T-cell (primary cell): ENCODE measurements at regions not wholly inside any gene's neighbourhood (a gene's known extent, or its start where the extent isn't known, plus 50 kb on each side); places are given as distances from the start of the nearest gene placed in this dataset.

Experiments used
- ATAC-seq, 4 experiments: fragments of 200-7000 bp in 3 of 4; fragments of 150-1000 bp in 1 of 4; cut with Tn5 transposase; replicated peaks in 1 of 4; 1 replicate in 3 of 4; 2 replicates in 1 of 4; pipeline ENCODE4 v1.10.0; 2021; ENCODE audit warnings: moderate library complexity in 3 of 4, mild to moderate bottlenecking in 2 of 4, moderate number of reproducible peaks in 1 of 4
- CTCF ChIA-PET, 2 donors: fragments of 300-600 bp; sonication (Branson Sonifier 250); formaldehyde crosslinking; loops; one replicate each; lab custom pipeline; 2022; ENCODE audit warnings: antibody characterized with exemption in 2 of 2; lab: Charles Lee
- POLR2A ChIA-PET, 2 donors: fragments of 300-600 bp; sonication (Branson Sonifier 250); formaldehyde crosslinking; loops; one replicate each; lab custom pipeline; 2022; ENCODE audit warnings: antibody characterized with exemption in 2 of 2; lab: Charles Lee
- DNase-seq, 35 experiments: peaks; one replicate each; pipeline versions ENCODE4 v3.0.0 to v3.0.0-alpha.2; 2013 to 2023
- H3K27ac ChIP-seq: one replicate; pipeline ENCODE4 v1.5.1; 2013; ENCODE audit warnings: low read length
- H3K27me3 ChIP-seq, 2 experiments: replicated peaks in 1 of 2; 1 replicate in 1 of 2; 2 replicates in 1 of 2; pipeline versions ENCODE4 v1.6.1 to v1.7.0; 2013; ENCODE audit warnings: low read length in 1 of 2, mixed read lengths in 1 of 2; ENCODE audit not compliant: control insufficient read depth in 2 of 2, insufficient read depth in 2 of 2; ENCODE audit errors: extremely low read depth in 1 of 2
- H3K36me3 ChIP-seq, 2 donors: 1 replicate in 1 of 2; 2 replicates in 1 of 2; pipeline versions ENCODE4 v1.6.1 to v1.7.0; 2013; ENCODE audit warnings: low read length in 1 of 2; ENCODE audit not compliant: control insufficient read depth in 2 of 2, insufficient read depth in 1 of 2; ENCODE audit errors: extremely low read depth in 1 of 2
- H3K4me1 ChIP-seq, 2 experiments: 1 replicate in 1 of 2; 2 replicates in 1 of 2; pipeline versions ENCODE4 v1.6.1 to v1.7.0; 2013; ENCODE audit warnings: low read length in 2 of 2, mixed read lengths in 1 of 2; ENCODE audit not compliant: insufficient read depth in 2 of 2, control insufficient read depth in 1 of 2; ENCODE audit errors: extremely low read depth in 1 of 2
- H3K4me3 ChIP-seq, 2 donors: 1 replicate in 1 of 2; 2 replicates in 1 of 2; pipeline versions ENCODE4 v1.5.1 to v1.7.0; 2013; ENCODE audit warnings: mild to moderate bottlenecking in 2 of 2, low read length in 1 of 2, moderate library complexity in 1 of 2; ENCODE audit not compliant: control insufficient read depth in 1 of 2; ENCODE audit errors: extremely low read depth in 1 of 2
- H3K9me3 ChIP-seq: 2 replicates; pipeline ENCODE4 v1.7.0; 2013
- H3K27ac Mint-ChIP-seq, 2 donors: one replicate each; pipeline ENCODE4 v1.8.0; 2020 to 2021; ENCODE audit warnings: mild to moderate bottlenecking in 2 of 2, mixed read lengths in 2 of 2
- H3K27me3 Mint-ChIP-seq, 2 donors: one replicate each; pipeline ENCODE4 v1.8.0; 2021 to 2022; ENCODE audit warnings: mixed read lengths in 2 of 2
- H3K36me3 Mint-ChIP-seq: one replicate; pipeline ENCODE4 v1.8.0; 2021; ENCODE audit warnings: mixed read lengths
- H3K4me1 Mint-ChIP-seq, 3 donors: one replicate each; pipeline ENCODE4 v1.8.0; 2020 to 2022; ENCODE audit warnings: mixed read lengths in 3 of 3, mild to moderate bottlenecking in 1 of 3
- H3K4me3 Mint-ChIP-seq, 3 donors: one replicate each; pipeline ENCODE4 v1.8.0; 2020 to 2022; ENCODE audit warnings: mild to moderate bottlenecking in 3 of 3, mixed read lengths in 3 of 3, moderate library complexity in 3 of 3
- H3K9me3 Mint-ChIP-seq, 3 donors: one replicate each; pipeline ENCODE4 v1.8.0; 2020 to 2022; ENCODE audit warnings: mixed read lengths in 3 of 3
- WGBS: methylation state at CpG from one replicate; pipeline ENCODE4 v1.1.5; 2013; ENCODE audit warnings: missing lambda C conversion rate; ENCODE audit not compliant: insufficient coverage; 5-methylcytosine and 5-hydroxymethylcytosine counted together

GRCh38 chr12:24233519-24234246 is 284.2 kb upstream of the SOX5 start:
- H3K27ac ChIP-seq = no peak overlapping the region
- Mint-ChIP-seq H3K36me3 (no peaks in the 10 kb centered on the region), H3K27ac (no peak overlapping the region), H3K27me3 (peaks cover 0 to 4% of the 10 kb centered on the region in 2 donors), H3K9me3 (no peaks in the 10 kb centered on the region), H3K4me1 (no peaks in the 10 kb centered on the region), H3K4me3 (no peak overlapping the region)
- DNase-seq (no peak), ATAC-seq (no peak)
- H3K4me3 ChIP-seq = no peak overlapping the region
- ChIA-PET CTCF (no interaction called here), POLR2A (no interaction called here)
- H3K36me3 ChIP-seq = no peaks in the 10 kb centered on the region
- no peaks in the 10 kb centered on the region for H3K9me3 ChIP-seq
- no peaks in the 10 kb centered on the region for H3K4me1 ChIP-seq
- WGBS = 63% methylated on average over 2 of the region's 7 CpGs
- H3K27me3 ChIP-seq = no peaks in the 10 kb centered on the region

GRCh38 chr12:24232531-24232930 is 283.1 kb upstream of the SOX5 start:
- H3K4me3 ChIP-seq = no peak overlapping the region
- H3K27me3 ChIP-seq = no peaks in the 10 kb centered on the region
- H3K27ac Mint-ChIP-seq = no peak overlapping the region
- no CpG with 5 or more reads among the region's 2 CpGs for WGBS
- H3K27ac ChIP-seq = no peak overlapping the region
- no peaks in the 10 kb centered on the region for H3K4me1 ChIP-seq
- H3K9me3 Mint-ChIP-seq = no peaks in the 10 kb centered on the region
- no peaks in the 10 kb centered on the region for H3K36me3 ChIP-seq
- POLR2A ChIA-PET = no interaction called here
- no peaks in the 10 kb centered on the region for H3K4me1 Mint-ChIP-seq
- H3K36me3 Mint-ChIP-seq = no peaks in the 10 kb centered on the region
- H3K27me3 Mint-ChIP-seq = peaks cover 0 to 5% of the 10 kb centered on the region in 2 donors
- CTCF ChIA-PET = no interaction called here
- H3K4me3 Mint-ChIP-seq = no peak overlapping the region
- no peaks in the 10 kb centered on the region for H3K9me3 ChIP-seq
- no peak for DNase-seq
- no peak for ATAC-seq

- Mint-ChIP-seq H3K4me3 (no peak overlapping the region), H3K9me3 (no peaks in the 10 kb centered on the region), H3K27ac (no peak overlapping the region), H3K27me3 (peaks cover 0 to 5% of the 10 kb centered on the region in 2 donors), H3K36me3 (no peaks in the 10 kb centered on the region), H3K4me1 (no peaks in the 10 kb centered on the region)
- no CpG with 5 or more reads among the region's 5 CpGs for WGBS
- Histone ChIP-seq H3K4me3 (no peak overlapping the region), H3K9me3 (no peaks in the 10 kb centered on the region), H3K27ac (no peak overlapping the region), H3K27me3 (no peaks in the 10 kb centered on the region), H3K36me3 (no peaks in the 10 kb centered on the region), H3K4me1 (no peaks in the 10 kb centered on the region)
- DNase-seq (no peak), ATAC-seq (no peak)
- CTCF ChIA-PET = no interaction called here
- POLR2A ChIA-PET = no interaction called here
Measured at GRCh38 chr12:24231298-24231697, 281.8 kb upstream of the SOX5 start.

- no peaks in the 10 kb centered on the region for H3K36me3 Mint-ChIP-seq
- Histone ChIP-seq H3K4me3 (no peak overlapping the region), H3K4me1 (no peaks in the 10 kb centered on the region), H3K9me3 (no peaks in the 10 kb centered on the region), H3K27me3 (no peaks in the 10 kb centered on the region), H3K36me3 (no peaks in the 10 kb centered on the region), H3K27ac (no peak overlapping the region)
- DNase-seq (no peak), ATAC-seq (no peak)
- no peaks in the 10 kb centered on the region for H3K9me3 Mint-ChIP-seq
- no peak overlapping the region for H3K27ac Mint-ChIP-seq
- H3K4me3 Mint-ChIP-seq = no peak overlapping the region
- ChIA-PET CTCF (no interaction called here), POLR2A (no interaction called here)
- WGBS = 83% methylated on average over 1 of the region's 8 CpGs
- peaks cover 0 to 5% of the 10 kb centered on the region in 2 donors for H3K27me3 Mint-ChIP-seq
- H3K4me1 Mint-ChIP-seq = no peaks in the 10 kb centered on the region
Measured at GRCh38 chr12:24230061-24230701, 280.7 kb upstream of the SOX5 start.

- POLR2A ChIA-PET = no interaction called here
- H3K36me3 Mint-ChIP-seq = no peaks in the 10 kb centered on the region
- H3K4me3 Mint-ChIP-seq = no peak overlapping the region
- H3K4me1 ChIP-seq = no peaks in the 10 kb centered on the region
- DNase-seq = no peak
- H3K4me3 ChIP-seq = no peak overlapping the region
- H3K27me3 Mint-ChIP-seq = peaks cover 0 to 5% of the 10 kb centered on the region in 2 donors
- WGBS = 80% methylated on average over 2 of the region's 9 CpGs
- no peak for ATAC-seq
- no peak overlapping the region for H3K27ac Mint-ChIP-seq
- no peaks in the 10 kb centered on the region for H3K9me3 ChIP-seq
- no peak overlapping the region for H3K27ac ChIP-seq
- H3K27me3 ChIP-seq = no peaks in the 10 kb centered on the region
- H3K36me3 ChIP-seq = no peaks in the 10 kb centered on the region
- CTCF ChIA-PET = no interaction called here
- peaks cover 0 to 6% (median 0%) of the 10 kb centered on the region in 3 donors for H3K9me3 Mint-ChIP-seq
- no peaks in the 10 kb centered on the region for H3K4me1 Mint-ChIP-seq
Measured at GRCh38 chr12:24229031-24229700, 279.7 kb upstream of the SOX5 start.

GRCh38 chr12:24228371-24228770 is 278.9 kb upstream of the SOX5 start:
- Mint-ChIP-seq H3K27me3 (peaks cover 0 to 5% of the 10 kb centered on the region in 2 donors), H3K9me3 (peaks cover 0 to 9% (median 3%) of the 10 kb centered on the region in 3 donors), H3K4me1 (no peaks in the 10 kb centered on the region), H3K4me3 (no peak overlapping the region), H3K36me3 (no peaks in the 10 kb centered on the region), H3K27ac (no peak overlapping the region)
- no peaks in the 10 kb centered on the region for H3K27me3 ChIP-seq
- H3K4me3 ChIP-seq = no peak overlapping the region
- no peaks in the 10 kb centered on the region for H3K9me3 ChIP-seq
- ATAC-seq = no peak
- ChIA-PET CTCF (no interaction called here), POLR2A (no interaction called here)
- H3K36me3 ChIP-seq = no peaks in the 10 kb centered on the region
- H3K4me1 ChIP-seq = no peaks in the 10 kb centered on the region
- H3K27ac ChIP-seq = no peak overlapping the region
- no CpG with 5 or more reads among the region's 3 CpGs for WGBS
- no peak for DNase-seq
